OCI-LY3 (cell line): ENCODE measurements at regions not wholly inside any gene's neighbourhood (a gene's known extent, or its start where the extent isn't known, plus 50 kb on each side); places are given as distances from the start of the nearest gene placed in this dataset.

Experiments
- H2AFZ ChIP-seq: fragments of 200-600, 300-600 bp; shearing (Covaris generic); 2 replicates; pipeline ENCODE4 v1.6.0; 2014; ENCODE audit warnings: antibody characterized with exemption, low read depth, low read length
- H3K27ac ChIP-seq: fragments of 200-600, 300-600 bp; sonication (generic); 2 replicates; pipeline ENCODE4 v1.5.1; 2014; ENCODE audit warnings: mild to moderate bottlenecking, low read length, moderate library complexity, mixed read lengths
- H3K27me3 ChIP-seq: fragments of 200-600, 300-600 bp; sonication (generic); 2 replicates; pipeline ENCODE4 v1.6.1; 2014; ENCODE audit warnings: low read depth, low read length, mixed read lengths
- H3K36me3 ChIP-seq: fragments of 200-600, 300-600 bp; sonication (generic); replicated peaks from 2 replicates; pipeline ENCODE3; 2014; ENCODE audit warnings: low read depth, low read length, mixed read lengths
- H3K4me1 ChIP-seq: fragments of 300-600, 200-600 bp; sonication (generic); 2 replicates; pipeline ENCODE4 v1.6.1; 2014; ENCODE audit warnings: low read length, mixed read lengths
- H3K4me2 ChIP-seq: fragments of 200-600, 300-600 bp; sonication (generic); 2 replicates; pipeline ENCODE4 v1.6.1; 2014; ENCODE audit warnings: low read length, mixed read lengths
- H3K4me3 ChIP-seq: fragments of 300-600, 200-600 bp; sonication (generic); 2 replicates; pipeline ENCODE4 v1.5.1; 2014; ENCODE audit warnings: antibody characterized with exemption, mild to moderate bottlenecking, low read length, moderate library complexity
- H3K79me2 ChIP-seq: fragments of 300-600, 200-600 bp; shearing (Covaris generic); 2 replicates; pipeline ENCODE4 v1.6.1; 2014; ENCODE audit warnings: mild to moderate bottlenecking, low read length, mixed read lengths
- H3K9ac ChIP-seq: fragments of 300-600, 200-600 bp; shearing (Covaris generic); 2 replicates; pipeline ENCODE4 v1.6.0; 2014; ENCODE audit warnings: mild to moderate bottlenecking, low read length, moderate library complexity
- H3K9me3 ChIP-seq: fragments of 200-600, 300-600 bp; shearing (Covaris generic); 2 replicates; pipeline ENCODE4 v1.6.1; 2014; ENCODE audit warnings: low read length, mixed read lengths; ENCODE audit not compliant: insufficient read depth
- H4K20me1 ChIP-seq: fragments of 200-600, 300-600 bp; sonication (generic); 2 replicates; pipeline ENCODE4 v1.6.1; 2016; ENCODE audit warnings: low read length, mixed read lengths; ENCODE audit not compliant: insufficient read depth
- CTCF ChIP-seq: fragments of 200-600, 300-600 bp; sonication (generic); IDR thresholded peaks from 2 replicates; pipeline ENCODE4 v1.5.1; 2014; ENCODE audit warnings: antibody characterized with exemption, low read length, low read depth
- EZH2phosphoT487 ChIP-seq: fragments of 200-600 bp; shearing (Covaris generic); IDR thresholded peaks from 2 replicates; pipeline ENCODE4 v1.6.1; 2018; ENCODE audit warnings: antibody characterized with exemption, mixed run types, low read depth

- TF ChIP-seq EZH2phosphoT487 (no peak), CTCF (no peak)
Observed at GRCh38 chr3:40661284-40661683, 136.5 kb downstream of the ZNF621 start.

GRCh38 chr3:40663280-40663679 is 138.5 kb downstream of the ZNF621 start:
- Histone ChIP-seq H3K4me2 (no peak overlapping the region), H3K4me3 (no peak overlapping the region), H2AFZ (no peak overlapping the region), H3K9me3 (no peaks in the 10 kb centered on the region), H3K79me2 (no peaks in the 10 kb centered on the region), H3K4me1 (peaks cover 28% of the 10 kb centered on the region), H3K27me3 (no peaks in the 10 kb centered on the region), H4K20me1 (no peaks in the 10 kb centered on the region), H3K36me3 (peaks cover 3% of the 10 kb centered on the region), H3K27ac (no peak overlapping the region), H3K9ac (no peak overlapping the region)
- TF ChIP-seq CTCF: no peak
- no peak for TF ChIP-seq EZH2phosphoT487

More at GRCh38 chr3:40661284-40661683, 136.5 kb downstream of the ZNF621 start:
- Histone ChIP-seq H3K27me3 (no peaks in the 10 kb centered on the region), H3K9me3 (no peaks in the 10 kb centered on the region), H3K79me2 (no peaks in the 10 kb centered on the region), H4K20me1 (no peaks in the 10 kb centered on the region), H3K36me3 (peaks cover 3% of the 10 kb centered on the region), H3K4me3 (peak overlapping the region; percentile 6; the same call in 1 of the 2 replicates), H3K9ac (peak overlapping the region; percentile 29; the same call in 1 of the 2 replicates), H3K27ac (peak overlapping the region; percentile 77), H3K4me1 (peaks cover 44% of the 10 kb centered on the region), H2AFZ (peak overlapping the region; percentile 67; the same call in 1 of the 2 replicates), H3K4me2 (peak overlapping the region; percentile 51)

GRCh38 chr3:40669176-40669575 is 144.4 kb downstream of the ZNF621 start:
- Histone ChIP-seq H3K79me2 (no peaks in the 10 kb centered on the region), H3K4me3 (no peak overlapping the region), H3K4me1 (no peaks in the 10 kb centered on the region), H2AFZ (no peak overlapping the region), H4K20me1 (no peaks in the 10 kb centered on the region), H3K9ac (no peak overlapping the region), H3K9me3 (no peaks in the 10 kb centered on the region), H3K27ac (no peak overlapping the region), H3K4me2 (no peak overlapping the region), H3K36me3 (no peaks in the 10 kb centered on the region), H3K27me3 (no peaks in the 10 kb centered on the region)
- no peak for TF ChIP-seq EZH2phosphoT487
- no peak for TF ChIP-seq CTCF

- no peaks in the 10 kb centered on the region for H4K20me1 ChIP-seq
- H3K27ac ChIP-seq: no peak overlapping the region
- TF ChIP-seq CTCF (no peak), EZH2phosphoT487 (no peak)
- H3K9me3 ChIP-seq: no peaks in the 10 kb centered on the region
- H2AFZ ChIP-seq: no peak overlapping the region
- no peaks in the 10 kb centered on the region for H3K4me1 ChIP-seq
- H3K36me3 ChIP-seq: no peaks in the 10 kb centered on the region
- no peak overlapping the region for H3K4me3 ChIP-seq
- H3K4me2 ChIP-seq: no peak overlapping the region
- no peaks in the 10 kb centered on the region for H3K79me2 ChIP-seq
- no peaks in the 10 kb centered on the region for H3K27me3 ChIP-seq
- H3K9ac ChIP-seq: no peak overlapping the region
Observed at GRCh38 chr3:40672861-40673260, 148.1 kb downstream of the ZNF621 start.
